ENCODE measurements at regions not wholly inside any gene's neighbourhood (a gene's known extent, or its start where the extent isn't known, plus 50 kb on each side); places are given as distances from the start of the nearest gene placed in this dataset.

- no peak for DNase-seq (ENCODE audit: low spot score)
Measured at GRCh38 chr3:99199021-99199420, 297.5 kb upstream of the DCBLD2 start.

GRCh38 chr3:99191186-99191585, 289.7 kb upstream of the DCBLD2 start:
- DNase-seq (ENCODE audit: low spot score): no peak

GRCh38 chr3:99188936-99189335, 287.4 kb upstream of the DCBLD2 start:
- no peak for DNase-seq (ENCODE audit: low spot score)

- DNase-seq (ENCODE audit: low spot score): no peak
Measured at GRCh38 chr3:99186016-99186415, 284.5 kb upstream of the DCBLD2 start.

- DNase-seq (ENCODE audit: low spot score): no peak
Measured at GRCh38 chr3:99176169-99176964, 274.9 kb upstream of the DCBLD2 start.

GRCh38 chr3:99175276-99175812, 273.8 kb upstream of the DCBLD2 start:
- DNase-seq (ENCODE audit: low spot score): no peak

GRCh38 chr3:99172736-99173657, 271.5 kb upstream of the DCBLD2 start:
- peak; percentile 33 for DNase-seq (ENCODE audit: low spot score)

GRCh38 chr3:99171800-99172199, 270.3 kb upstream of the DCBLD2 start:
- no peak for DNase-seq (ENCODE audit: low spot score)

- DNase-seq (ENCODE audit: low spot score): no peak
Measured at GRCh38 chr3:99170867-99171517, 269.5 kb upstream of the DCBLD2 start.

- DNase-seq (ENCODE audit: low spot score): no peak
Measured at GRCh38 chr3:99167071-99167470, 265.6 kb upstream of the DCBLD2 start.

- no peak for DNase-seq (ENCODE audit: low spot score)
Measured at GRCh38 chr3:99163314-99163713, 261.8 kb upstream of the DCBLD2 start.

GRCh38 chr3:99159220-99159762, 257.8 kb upstream of the DCBLD2 start:
- no peak for DNase-seq (ENCODE audit: low spot score)

- no peak for DNase-seq (ENCODE audit: low spot score)
Measured at GRCh38 chr3:99145031-99145430, 243.5 kb upstream of the DCBLD2 start.

GRCh38 chr3:99143493-99143892, 242.0 kb upstream of the DCBLD2 start:
- DNase-seq (ENCODE audit: low spot score): no peak

GRCh38 chr3:99134986-99135385, 233.5 kb upstream of the DCBLD2 start:
- no peak for DNase-seq (ENCODE audit: low spot score)

- DNase-seq (ENCODE audit: low spot score): no peak
Measured at GRCh38 chr3:99131876-99132275, 230.4 kb upstream of the DCBLD2 start.

GRCh38 chr3:99128725-99129505, 227.4 kb upstream of the DCBLD2 start:
- DNase-seq (ENCODE audit: low spot score): peak; percentile 2

GRCh38 chr3:99128235-99128634, 226.7 kb upstream of the DCBLD2 start:
- DNase-seq (ENCODE audit: low spot score): no peak

- DNase-seq (ENCODE audit: low spot score): no peak
Measured at GRCh38 chr3:99126316-99126715, 224.8 kb upstream of the DCBLD2 start.

GRCh38 chr3:99119385-99119784, 217.9 kb upstream of the DCBLD2 start:
- DNase-seq (ENCODE audit: low spot score): no peak

- no peak for DNase-seq (ENCODE audit: low spot score)
Measured at GRCh38 chr3:99118381-99118780, 216.9 kb upstream of the DCBLD2 start.

Measured in cerebellar cortex (tissue), 1 donor.